PC-3 (cell line): ENCODE measurements at regions not wholly inside any gene's neighbourhood (a gene's known extent, or its start where the extent isn't known, plus 50 kb on each side); places are given as distances from the start of the nearest gene placed in this dataset.

Source experiments
- CTCF ChIP-seq: fragments of 300-600 bp; sonication (generic); conservative IDR thresholded peaks from 2 replicates; pipeline ENCODE4 v1.5.1; 2017; ENCODE audit warnings: antibody characterized with exemption, low read depth, mild to moderate bottlenecking, low read length
- EZH2phosphoT487 ChIP-seq: fragments of 300-600 bp; sonication (generic); IDR thresholded peaks from 2 replicates; pipeline ENCODE4 v1.6.1; 2018; ENCODE audit warnings: mild to moderate bottlenecking, antibody characterized with exemption, low read length, borderline replicate concordance

GRCh38 chr3:17983106-17983505, 240.7 kb upstream of the TBC1D5 start:
- TF ChIP-seq CTCF, result no peak
- no peak for TF ChIP-seq EZH2phosphoT487
